Fibroblast of the aortic adventitia (primary cell): ENCODE measurements at regions not wholly inside any gene's neighbourhood (a gene's known extent, or its start where the extent isn't known, plus 50 kb on each side); places are given as distances from the start of the nearest gene placed in this dataset.

Experiments
- DNase-seq: peaks from one replicate; pipeline ENCODE4 v3.0.0-alpha.2; 2010; ENCODE audit warnings: low read depth
- H3K4me3 ChIP-seq: 2 replicates; pipeline ENCODE4 v1.5.1; 2011; ENCODE audit warnings: low read depth, mild to moderate bottlenecking, control low read depth, low read length, moderate library complexity
- TF ChIP-seq, protein P1 (sequence below): IDR thresholded peaks from 2 replicates; pipeline ENCODE4 v1.5.1; 2011; ENCODE audit warnings: mild to moderate bottlenecking, low read length, control low read depth, inconsistent platforms; ENCODE audit not compliant: insufficient read depth

DNA sequence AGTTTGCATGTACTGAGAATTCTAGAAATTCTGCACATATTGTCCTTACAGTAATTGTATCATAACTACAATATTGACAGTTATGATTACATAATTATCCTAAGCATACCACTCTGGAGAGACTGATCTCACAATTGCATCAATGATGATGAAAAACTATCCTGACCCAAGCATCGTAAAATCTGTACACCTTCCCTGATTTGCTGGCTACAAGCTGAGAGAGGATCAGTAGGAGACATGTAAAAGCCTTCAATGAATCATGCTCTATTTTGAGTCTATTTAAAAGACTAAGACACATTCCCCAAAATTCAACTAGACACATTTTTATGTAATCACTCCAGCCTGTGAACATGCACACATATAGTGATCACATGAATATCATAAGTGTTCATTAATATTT is 1833.8 kb downstream of the EFNA5 start:
- no peak overlapping the region for H3K4me3 ChIP-seq
- TF ChIP-seq, protein P1, sequence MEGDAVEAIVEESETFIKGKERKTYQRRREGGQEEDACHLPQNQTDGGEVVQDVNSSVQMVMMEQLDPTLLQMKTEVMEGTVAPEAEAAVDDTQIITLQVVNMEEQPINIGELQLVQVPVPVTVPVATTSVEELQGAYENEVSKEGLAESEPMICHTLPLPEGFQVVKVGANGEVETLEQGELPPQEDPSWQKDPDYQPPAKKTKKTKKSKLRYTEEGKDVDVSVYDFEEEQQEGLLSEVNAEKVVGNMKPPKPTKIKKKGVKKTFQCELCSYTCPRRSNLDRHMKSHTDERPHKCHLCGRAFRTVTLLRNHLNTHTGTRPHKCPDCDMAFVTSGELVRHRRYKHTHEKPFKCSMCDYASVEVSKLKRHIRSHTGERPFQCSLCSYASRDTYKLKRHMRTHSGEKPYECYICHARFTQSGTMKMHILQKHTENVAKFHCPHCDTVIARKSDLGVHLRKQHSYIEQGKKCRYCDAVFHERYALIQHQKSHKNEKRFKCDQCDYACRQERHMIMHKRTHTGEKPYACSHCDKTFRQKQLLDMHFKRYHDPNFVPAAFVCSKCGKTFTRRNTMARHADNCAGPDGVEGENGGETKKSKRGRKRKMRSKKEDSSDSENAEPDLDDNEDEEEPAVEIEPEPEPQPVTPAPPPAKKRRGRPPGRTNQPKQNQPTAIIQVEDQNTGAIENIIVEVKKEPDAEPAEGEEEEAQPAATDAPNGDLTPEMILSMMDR = no peak
- DNase-seq = peak; percentile 6

DNA sequence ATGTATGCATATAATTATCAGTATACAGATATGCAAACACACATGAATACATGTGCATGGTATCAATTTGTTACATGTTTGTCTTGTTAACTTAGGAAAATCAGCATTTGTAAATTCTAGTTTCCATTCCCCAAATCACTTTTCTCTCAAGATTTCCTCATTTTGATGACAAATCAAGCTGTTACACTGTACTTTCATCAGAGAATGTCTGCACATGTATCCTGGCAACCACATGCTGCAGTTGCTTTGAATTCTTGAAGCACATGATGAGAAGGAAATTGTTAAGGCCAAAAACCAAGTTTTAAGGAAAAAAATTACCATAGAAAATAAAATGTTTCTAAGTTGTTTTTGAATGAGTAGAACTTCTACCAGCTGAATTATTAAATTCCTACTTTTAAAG is 1834.5 kb downstream of the EFNA5 start:
- DNase-seq = peak; percentile 74
- TF ChIP-seq, protein P1 = no peak
- H3K4me3 ChIP-seq = no peak overlapping the region

DNA sequence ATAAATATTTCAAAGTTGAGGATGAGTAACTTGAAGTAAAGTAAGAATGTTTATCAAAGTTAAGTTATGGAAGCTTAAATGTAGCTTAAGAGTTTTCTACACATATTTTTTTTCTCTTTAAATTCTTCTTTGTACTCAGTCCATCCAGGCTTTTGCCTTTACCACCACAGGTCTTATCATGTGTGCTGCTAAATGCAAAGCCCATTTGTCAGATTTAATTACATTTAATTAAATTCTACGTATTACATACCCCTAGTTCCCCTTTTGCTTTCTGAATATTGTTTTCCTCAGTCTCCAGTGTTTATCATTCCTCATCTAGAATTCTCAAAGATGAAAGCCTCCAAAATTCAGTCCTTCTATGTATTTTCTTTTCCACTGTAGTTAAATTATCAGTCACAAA is 1841.9 kb downstream of the EFNA5 start:
- no peak overlapping the region for H3K4me3 ChIP-seq
- TF ChIP-seq, protein P1 = no peak
- DNase-seq = no peak

DNA sequence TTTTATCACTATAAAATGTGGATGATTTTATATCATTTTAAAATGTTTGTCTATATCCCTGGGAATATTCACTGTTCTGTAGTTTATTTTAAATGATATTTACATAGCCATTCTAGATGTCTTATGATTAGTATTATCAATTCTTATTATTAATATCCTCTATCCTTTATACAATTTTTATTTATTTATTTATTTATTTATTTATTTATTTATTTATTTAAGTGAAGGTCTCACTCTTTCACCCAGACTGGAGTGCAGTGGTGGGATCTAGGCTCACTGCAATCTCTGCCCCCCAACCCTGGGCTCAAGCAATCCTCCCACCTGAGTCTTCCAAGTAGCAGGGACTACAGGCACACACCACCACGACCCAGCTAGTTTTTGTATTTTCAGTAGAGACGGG is 1848.9 kb downstream of the EFNA5 start:
- TF ChIP-seq, protein P1 = no peak
- no peak for DNase-seq
- H3K4me3 ChIP-seq = no peak overlapping the region

DNA sequence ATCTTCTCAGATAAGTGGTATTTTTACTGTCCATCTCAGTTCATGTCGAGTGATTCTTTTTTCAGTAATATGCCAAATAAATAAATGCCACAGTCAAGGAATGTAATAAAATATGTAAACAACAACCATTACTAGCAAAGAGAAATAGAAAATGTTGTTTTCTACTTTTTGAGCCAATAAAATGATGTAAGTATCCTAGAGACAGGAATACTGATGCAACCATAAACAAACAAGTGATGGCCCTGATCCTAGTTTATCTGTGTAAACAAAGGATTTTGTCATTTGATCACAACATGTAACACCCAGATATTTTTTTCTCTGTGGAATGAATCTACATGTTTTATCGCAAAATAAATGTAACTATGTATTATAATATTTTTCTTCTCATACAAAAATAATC is 1852.8 kb downstream of the EFNA5 start:
- no peak for DNase-seq
- TF ChIP-seq, protein P1 = no peak
- no peak overlapping the region for H3K4me3 ChIP-seq

DNA sequence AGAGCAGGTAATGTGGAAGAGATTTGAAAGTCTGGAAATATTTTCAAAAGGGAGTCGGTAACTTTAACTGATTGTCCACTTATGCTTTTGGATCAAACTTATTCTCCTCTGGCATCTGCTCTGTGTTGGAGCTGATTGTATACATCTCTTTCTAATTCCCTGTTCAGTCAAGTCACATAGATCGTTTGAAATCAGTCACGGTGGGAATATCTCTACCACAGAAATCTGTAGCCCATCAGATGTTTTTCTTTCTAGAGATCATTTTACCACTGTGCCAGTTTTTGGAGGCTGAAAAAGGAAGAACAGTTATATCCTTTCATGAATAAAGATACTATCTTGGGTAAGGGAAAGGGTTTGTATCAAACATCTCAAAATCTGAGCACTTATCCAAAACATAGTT is 1853.3 kb downstream of the EFNA5 start:
- no peak overlapping the region for H3K4me3 ChIP-seq
- TF ChIP-seq, protein P1 = no peak
- no peak for DNase-seq

DNA sequence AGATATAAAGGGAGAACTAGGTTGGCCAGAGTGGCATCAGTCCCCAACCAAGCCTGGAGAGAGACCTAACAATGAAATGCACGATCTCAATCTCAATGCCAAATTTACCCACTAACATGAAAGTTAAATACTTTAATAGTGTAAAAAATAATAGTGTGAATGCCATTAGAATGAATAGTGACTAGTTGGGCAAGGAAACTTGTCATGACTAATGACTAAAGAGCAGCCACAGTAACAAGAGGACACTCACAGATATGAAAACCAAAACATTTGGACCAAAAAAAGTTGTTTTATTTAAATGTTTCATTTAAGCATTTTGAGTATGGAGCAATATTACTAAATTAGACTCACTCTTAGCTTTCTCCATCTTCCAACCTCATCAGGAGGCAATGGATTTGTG is 1853.8 kb downstream of the EFNA5 start:
- DNase-seq = no peak
- TF ChIP-seq, protein P1 = no peak
- H3K4me3 ChIP-seq = no peak overlapping the region
